ENCODE measurements at regions not wholly inside any gene's neighbourhood (a gene's known extent, or its start where the extent isn't known, plus 50 kb on each side); places are given as distances from the start of the nearest gene placed in this dataset.

DNA sequence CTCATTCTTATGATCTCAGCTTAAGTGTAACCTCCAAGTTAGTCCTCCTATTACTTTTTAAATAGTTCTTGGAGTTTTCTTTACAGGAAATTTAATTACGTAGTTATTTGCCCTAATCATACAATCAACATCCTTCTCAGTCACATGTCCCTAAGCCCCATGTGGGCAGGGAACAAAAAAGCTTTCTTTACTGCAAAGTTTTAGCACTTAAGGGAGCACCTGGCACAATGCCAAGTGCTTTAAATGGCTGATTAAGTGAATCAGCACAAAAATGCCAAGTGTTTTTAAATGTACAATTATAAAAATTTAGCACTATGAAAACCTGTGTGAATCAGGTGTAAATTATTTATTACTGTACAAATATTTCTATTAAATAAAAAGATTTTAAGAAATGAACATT, 445.3 kb downstream of the C3orf38 start:
- DNase-seq (ENCODE audit: low read depth): peak; percentile 0
- TF ChIP-seq, protein P1, sequence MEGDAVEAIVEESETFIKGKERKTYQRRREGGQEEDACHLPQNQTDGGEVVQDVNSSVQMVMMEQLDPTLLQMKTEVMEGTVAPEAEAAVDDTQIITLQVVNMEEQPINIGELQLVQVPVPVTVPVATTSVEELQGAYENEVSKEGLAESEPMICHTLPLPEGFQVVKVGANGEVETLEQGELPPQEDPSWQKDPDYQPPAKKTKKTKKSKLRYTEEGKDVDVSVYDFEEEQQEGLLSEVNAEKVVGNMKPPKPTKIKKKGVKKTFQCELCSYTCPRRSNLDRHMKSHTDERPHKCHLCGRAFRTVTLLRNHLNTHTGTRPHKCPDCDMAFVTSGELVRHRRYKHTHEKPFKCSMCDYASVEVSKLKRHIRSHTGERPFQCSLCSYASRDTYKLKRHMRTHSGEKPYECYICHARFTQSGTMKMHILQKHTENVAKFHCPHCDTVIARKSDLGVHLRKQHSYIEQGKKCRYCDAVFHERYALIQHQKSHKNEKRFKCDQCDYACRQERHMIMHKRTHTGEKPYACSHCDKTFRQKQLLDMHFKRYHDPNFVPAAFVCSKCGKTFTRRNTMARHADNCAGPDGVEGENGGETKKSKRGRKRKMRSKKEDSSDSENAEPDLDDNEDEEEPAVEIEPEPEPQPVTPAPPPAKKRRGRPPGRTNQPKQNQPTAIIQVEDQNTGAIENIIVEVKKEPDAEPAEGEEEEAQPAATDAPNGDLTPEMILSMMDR (conservative IDR thresholded peaks at IDR 0.05; ENCODE audit: control insufficient read depth, insufficient read depth, low read depth, low read length): no peak
- no peak overlapping the region for H3K4me3 ChIP-seq (ENCODE audit: control insufficient read depth, low read depth, low read length)

DNA sequence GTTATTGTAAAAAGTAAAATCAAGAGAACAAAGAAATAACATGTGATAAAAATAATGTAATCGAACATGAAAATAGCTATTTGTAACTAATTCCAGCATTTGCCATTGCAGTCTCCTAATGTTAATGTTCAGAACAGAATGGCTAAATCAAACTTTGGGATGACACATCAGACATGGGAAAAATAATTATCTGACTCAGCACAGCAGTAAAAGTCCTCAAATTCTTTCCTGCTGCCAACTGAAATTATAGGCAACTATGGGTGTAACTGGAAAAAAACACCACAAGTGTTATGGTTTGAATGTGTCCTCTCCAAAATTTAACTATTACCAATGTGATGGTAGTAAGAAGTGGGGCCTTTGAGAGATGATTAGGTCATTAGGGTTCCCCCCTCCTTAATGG, 446.7 kb downstream of the C3orf38 start:
- TF ChIP-seq, protein P1 (conservative IDR thresholded peaks at IDR 0.05; ENCODE audit: control insufficient read depth, insufficient read depth, low read depth, low read length): no peak
- no peak overlapping the region for H3K4me3 ChIP-seq (ENCODE audit: control insufficient read depth, low read depth, low read length)
- no peak for DNase-seq (ENCODE audit: low read depth)

DNA sequence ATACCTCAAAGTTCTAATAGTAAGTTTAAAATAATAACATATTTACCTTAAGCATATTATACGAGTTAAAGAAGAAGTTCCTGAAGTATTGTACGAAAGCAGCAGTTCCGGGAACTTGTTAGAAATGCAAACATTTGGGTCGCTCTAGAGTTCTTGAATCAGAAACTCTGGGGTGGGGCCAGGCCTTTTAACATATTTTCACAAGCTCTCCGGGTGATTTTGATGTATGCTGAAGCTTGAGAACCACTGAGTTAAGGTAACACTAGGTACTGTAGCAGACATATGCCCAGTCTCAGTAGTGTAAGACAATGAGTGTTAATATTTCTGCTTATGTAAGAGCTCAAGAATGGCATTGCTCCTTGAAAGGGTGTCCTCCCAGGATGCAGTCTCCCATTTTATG, 461.1 kb downstream of the C3orf38 start:
- TF ChIP-seq, protein P1 (conservative IDR thresholded peaks at IDR 0.05; ENCODE audit: control insufficient read depth, insufficient read depth, low read depth, low read length): no peak
- DNase-seq (ENCODE audit: low read depth): no peak

DNA sequence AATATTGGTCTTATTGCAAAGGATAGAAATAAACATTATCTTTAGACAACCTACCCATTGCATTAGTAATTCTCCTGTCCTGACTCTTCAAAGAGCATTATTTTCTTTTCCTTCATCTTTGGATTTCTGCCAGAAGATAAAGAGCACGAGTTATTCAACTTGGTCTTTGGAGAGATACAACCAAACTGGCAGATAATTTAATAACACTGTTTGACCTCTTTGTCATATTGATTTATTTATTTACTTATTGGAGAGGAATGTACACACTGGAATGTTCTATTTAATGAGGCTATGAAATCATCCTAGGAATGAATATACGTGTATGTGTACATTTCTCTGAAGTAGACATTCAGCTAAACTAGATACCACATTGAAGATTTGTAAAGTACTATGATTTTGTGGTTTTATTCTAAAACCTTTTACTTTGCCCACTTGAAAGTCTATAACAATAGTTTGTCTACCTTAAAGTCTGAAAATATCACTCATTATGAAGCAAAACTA, 462.1 kb downstream of the C3orf38 start:
- DNase-seq (ENCODE audit: low read depth): no peak
- H3K4me3 ChIP-seq (ENCODE audit: control insufficient read depth, low read depth, low read length): no peak overlapping the region
- TF ChIP-seq, protein P1 (conservative IDR thresholded peaks at IDR 0.05; ENCODE audit: control insufficient read depth, insufficient read depth, low read depth, low read length): no peak

More for the DNA sequence above, 461.1 kb downstream of the C3orf38 start:
- H3K4me3 ChIP-seq (ENCODE audit: control insufficient read depth, low read depth, low read length): no peak overlapping the region

DNA sequence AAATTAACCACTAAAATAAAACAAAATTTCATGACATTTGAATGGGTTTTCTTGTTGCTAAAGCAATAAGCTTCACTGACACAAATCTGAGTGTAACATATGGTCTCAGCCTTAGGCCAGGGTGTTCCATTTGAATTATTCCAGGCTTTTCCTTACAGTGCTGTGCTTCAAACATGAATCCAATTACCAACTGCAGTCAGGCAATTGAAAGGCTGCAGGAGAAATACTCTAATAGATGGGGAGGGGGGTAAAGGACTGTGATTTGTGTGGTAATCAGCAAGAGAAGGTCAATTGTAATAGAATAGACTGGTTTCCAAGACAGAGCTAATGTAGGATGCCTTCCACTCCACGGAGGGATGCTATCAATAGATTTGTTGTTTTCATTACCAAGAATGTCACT, 466.7 kb downstream of the C3orf38 start:
- H3K4me3 ChIP-seq (ENCODE audit: control insufficient read depth, low read depth, low read length): no peak overlapping the region
- TF ChIP-seq, protein P1 (conservative IDR thresholded peaks at IDR 0.05; ENCODE audit: control insufficient read depth, insufficient read depth, low read depth, low read length): no peak
- DNase-seq (ENCODE audit: low read depth): no peak

DNA sequence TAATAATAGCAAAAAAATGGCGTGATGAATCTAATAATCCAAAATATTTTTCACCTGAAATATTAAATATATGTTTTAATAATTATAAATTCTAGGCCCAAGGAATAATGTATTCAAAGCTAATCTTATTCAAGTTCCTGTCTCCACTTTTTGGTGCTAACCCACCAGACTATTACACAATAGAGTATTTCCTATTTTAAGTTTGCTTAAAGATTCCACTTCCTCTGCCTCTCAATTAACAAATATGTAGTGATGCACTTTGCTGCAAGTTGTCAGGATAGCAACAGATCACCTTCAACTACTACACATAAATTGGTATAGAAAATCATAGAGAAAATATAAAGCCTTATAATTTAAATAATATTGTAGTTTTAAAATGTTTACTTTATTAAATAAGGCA, 467.5 kb downstream of the C3orf38 start:
- DNase-seq (ENCODE audit: low read depth): no peak
- TF ChIP-seq, protein P1 (conservative IDR thresholded peaks at IDR 0.05; ENCODE audit: control insufficient read depth, insufficient read depth, low read depth, low read length): no peak
- H3K4me3 ChIP-seq (ENCODE audit: control insufficient read depth, low read depth, low read length): no peak overlapping the region

Measured in fibroblast of mammary gland (primary cell).